Type B pancreatic cell (in vitro differentiated cells): ENCODE measurements at regions not wholly inside any gene's neighbourhood (a gene's known extent, or its start where the extent isn't known, plus 50 kb on each side); places are given as distances from the start of the nearest gene placed in this dataset.

Experiments
- DNase-seq: peaks from one replicate; pipeline ENCODE4 v3.0.0; 2021; ENCODE audit warnings: mixed read lengths; ENCODE audit not compliant: unreplicated experiment; ENCODE audit errors: extremely low spot score
- H3K27ac Mint-ChIP-seq: 2 replicates; pipeline ENCODE4 v1.8.0; 2021; ENCODE audit warnings: mild to moderate bottlenecking, mixed read lengths
- H3K27me3 Mint-ChIP-seq: 2 replicates; pipeline ENCODE4 v1.8.0; 2021; ENCODE audit warnings: mixed read lengths
- H3K36me3 Mint-ChIP-seq: 2 replicates; pipeline ENCODE4 v1.8.0; 2021; ENCODE audit warnings: mixed read lengths
- H3K4me1 Mint-ChIP-seq: one replicate; pipeline ENCODE4 v1.8.0; 2021; ENCODE audit warnings: mixed read lengths; ENCODE audit not compliant: unreplicated experiment
- H3K4me3 Mint-ChIP-seq: 2 replicates; pipeline ENCODE4 v1.8.0; 2021; ENCODE audit warnings: mild to moderate bottlenecking, mixed read lengths
- H3K9me3 Mint-ChIP-seq: 2 replicates; pipeline ENCODE4 v1.8.0; 2021; ENCODE audit warnings: mixed read lengths
- CTCF ChIP-seq: fragments of 200-600 bp; sonication (generic); conservative IDR thresholded peaks from 2 replicates; pipeline ENCODE4 v1.5.0; 2021; ENCODE audit warnings: antibody characterized with exemption, mild to moderate bottlenecking

GRCh38 chr2:4278392-4278791 is 575.0 kb downstream of the DCDC2C start:
- no peak for TF ChIP-seq CTCF

GRCh38 chr2:4279431-4279830 is 576.1 kb downstream of the DCDC2C start:
- H3K36me3 Mint-ChIP-seq: no peaks in the 10 kb centered on the region
- no peak for DNase-seq
- no peak overlapping the region for H3K4me3 Mint-ChIP-seq
- no peaks in the 10 kb centered on the region for H3K9me3 Mint-ChIP-seq
- no peak for TF ChIP-seq CTCF
- H3K4me1 Mint-ChIP-seq: no peaks in the 10 kb centered on the region
- peaks cover 6% of the 10 kb centered on the region for H3K27me3 Mint-ChIP-seq
- no peak overlapping the region for H3K27ac Mint-ChIP-seq

More at GRCh38 chr2:4278392-4278791, 575.0 kb downstream of the DCDC2C start:
- no peak overlapping the region for H3K27ac Mint-ChIP-seq
- no peaks in the 10 kb centered on the region for H3K36me3 Mint-ChIP-seq
- no peaks in the 10 kb centered on the region for H3K9me3 Mint-ChIP-seq
- H3K4me1 Mint-ChIP-seq: no peaks in the 10 kb centered on the region
- H3K4me3 Mint-ChIP-seq: no peak overlapping the region
- peaks cover 6% of the 10 kb centered on the region for H3K27me3 Mint-ChIP-seq
- no peak for DNase-seq

GRCh38 chr2:4291430-4291829 is 588.1 kb downstream of the DCDC2C start:
- Mint-ChIP-seq H3K27me3 (no peaks in the 10 kb centered on the region), H3K9me3 (no peaks in the 10 kb centered on the region), H3K4me3 (no peak overlapping the region), H3K36me3 (no peaks in the 10 kb centered on the region), H3K4me1 (no peaks in the 10 kb centered on the region), H3K27ac (no peak overlapping the region)
- no peak for TF ChIP-seq CTCF
- no peak for DNase-seq

- no peak for DNase-seq
- Mint-ChIP-seq H3K9me3 (no peaks in the 10 kb centered on the region), H3K36me3 (no peaks in the 10 kb centered on the region), H3K4me3 (no peak overlapping the region), H3K27ac (no peak overlapping the region), H3K27me3 (no peaks in the 10 kb centered on the region), H3K4me1 (no peaks in the 10 kb centered on the region)
- no peak for TF ChIP-seq CTCF
Measured at GRCh38 chr2:4295680-4296079, 592.3 kb downstream of the DCDC2C start.

GRCh38 chr2:4300616-4301015 is 597.2 kb downstream of the DCDC2C start:
- no peaks in the 10 kb centered on the region for H3K27me3 Mint-ChIP-seq
- H3K36me3 Mint-ChIP-seq: no peaks in the 10 kb centered on the region
- TF ChIP-seq CTCF: no peak
- no peak for DNase-seq
- H3K4me3 Mint-ChIP-seq: no peak overlapping the region
- no peaks in the 10 kb centered on the region for H3K4me1 Mint-ChIP-seq
- H3K27ac Mint-ChIP-seq: no peak overlapping the region
- no peaks in the 10 kb centered on the region for H3K9me3 Mint-ChIP-seq

GRCh38 chr2:4324531-4324930 is 621.2 kb downstream of the DCDC2C start:
- no peak for DNase-seq
- Mint-ChIP-seq H3K4me3 (no peak overlapping the region), H3K4me1 (no peaks in the 10 kb centered on the region), H3K27ac (no peak overlapping the region), H3K27me3 (no peaks in the 10 kb centered on the region), H3K9me3 (no peaks in the 10 kb centered on the region), H3K36me3 (no peaks in the 10 kb centered on the region)
- TF ChIP-seq CTCF: no peak
